ENCODE measurements at regions not wholly inside any gene's neighbourhood (a gene's known extent, or its start where the extent isn't known, plus 50 kb on each side); places are given as distances from the start of the nearest gene placed in this dataset.

DNA sequence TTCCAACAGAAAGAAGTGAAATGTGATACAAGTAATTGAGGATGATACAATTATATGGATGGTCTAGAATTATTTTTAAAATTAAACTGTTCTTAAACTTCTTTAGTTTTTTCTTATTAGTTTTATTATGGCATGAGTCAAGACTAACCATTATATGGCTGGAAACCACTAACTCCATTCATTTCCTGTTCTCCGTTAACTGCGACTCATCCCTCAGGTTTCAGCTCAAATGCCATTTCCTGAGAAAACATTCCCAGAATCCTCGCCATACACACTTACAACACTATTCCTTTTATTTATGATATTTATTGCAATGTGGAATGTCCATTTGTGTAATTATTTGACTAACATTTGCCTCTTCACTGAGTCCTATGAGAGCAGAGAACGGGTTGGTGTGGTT lies 394.1 kb downstream of the SOX2 start:
- H3K9me1 ChIP-seq (replicated peaks; ENCODE audit: control insufficient read depth, extremely low read depth, insufficient read depth, low read length) = no peaks in the 10 kb centered on the region
- no peak overlapping the region for H2AFZ ChIP-seq (ENCODE audit: low read depth, low read length)
- BruUV-seq (replicated peaks) = no TSS peak
- H3K9me3 ChIP-seq (replicated peaks; ENCODE audit: control insufficient read depth, insufficient read depth, low read length) = no peaks in the 10 kb centered on the region
- H3K4me2 ChIP-seq (ENCODE audit: insufficient read depth, low read length) = no peak overlapping the region
- dilution Hi-C loops (cut with MboI; ENCODE audit: extremely low pct_ligation_motif_present, low sequenced_read_pairs) = no loop called here
- H3K4me1 ChIP-seq (ENCODE audit: control insufficient read depth, extremely low read depth, insufficient read depth, low read length) = no peaks in the 10 kb centered on the region
- no peak overlapping the region for H3K4me3 ChIP-seq (replicated peaks in 1 of 3; ENCODE audit: insufficient read depth in 1 of 3, low read depth in 1 of 3, low read length in 3 of 3)
- TF ChIP-seq, protein P1, sequence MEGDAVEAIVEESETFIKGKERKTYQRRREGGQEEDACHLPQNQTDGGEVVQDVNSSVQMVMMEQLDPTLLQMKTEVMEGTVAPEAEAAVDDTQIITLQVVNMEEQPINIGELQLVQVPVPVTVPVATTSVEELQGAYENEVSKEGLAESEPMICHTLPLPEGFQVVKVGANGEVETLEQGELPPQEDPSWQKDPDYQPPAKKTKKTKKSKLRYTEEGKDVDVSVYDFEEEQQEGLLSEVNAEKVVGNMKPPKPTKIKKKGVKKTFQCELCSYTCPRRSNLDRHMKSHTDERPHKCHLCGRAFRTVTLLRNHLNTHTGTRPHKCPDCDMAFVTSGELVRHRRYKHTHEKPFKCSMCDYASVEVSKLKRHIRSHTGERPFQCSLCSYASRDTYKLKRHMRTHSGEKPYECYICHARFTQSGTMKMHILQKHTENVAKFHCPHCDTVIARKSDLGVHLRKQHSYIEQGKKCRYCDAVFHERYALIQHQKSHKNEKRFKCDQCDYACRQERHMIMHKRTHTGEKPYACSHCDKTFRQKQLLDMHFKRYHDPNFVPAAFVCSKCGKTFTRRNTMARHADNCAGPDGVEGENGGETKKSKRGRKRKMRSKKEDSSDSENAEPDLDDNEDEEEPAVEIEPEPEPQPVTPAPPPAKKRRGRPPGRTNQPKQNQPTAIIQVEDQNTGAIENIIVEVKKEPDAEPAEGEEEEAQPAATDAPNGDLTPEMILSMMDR (IDR thresholded peaks at IDR 0.05; ENCODE audit: extremely low read depth in 1 of 2, insufficient read depth in 1 of 2, low read depth in 1 of 2, low read length in 2 of 2) = no peak
- peak; percentile 51 for TF ChIP-seq FOS (IDR thresholded peaks at IDR 0.05; ENCODE audit: borderline replicate concordance, insufficient read depth, low read length)
- H3K9ac ChIP-seq (replicated peaks; ENCODE audit: extremely low read depth, insufficient read depth, low read length) = no peak overlapping the region
- intact Hi-C loops (cut with micrococcal nuclease) = no loop called here
- no peak overlapping the region for H3K27ac ChIP-seq (ENCODE audit: insufficient read depth, low read depth, low read length)
- no peak for DNase-seq (ENCODE audit: low read depth, low spot score)
- H3K79me2 ChIP-seq (ENCODE audit: control insufficient read depth, insufficient read depth, low read length) = no peaks in the 10 kb centered on the region
- H3K27me3 ChIP-seq (ENCODE audit: control insufficient read depth in 2 of 2, insufficient read depth in 2 of 2, low read length in 2 of 2) = no peaks in the 10 kb centered on the region
- H4K20me1 ChIP-seq (replicated peaks; ENCODE audit: control insufficient read depth, extremely low read depth, insufficient read depth, low read length) = no peaks in the 10 kb centered on the region
- no peaks in the 10 kb centered on the region for H3K36me3 ChIP-seq (ENCODE audit: control insufficient read depth in 2 of 2, extremely low read depth in 1 of 2, insufficient read depth in 2 of 2, low read length in 2 of 2)
- CTCF ChIA-PET = no interaction called here
- no peak for FAIRE-seq
- POLR2A ChIA-PET = no interaction called here

DNA sequence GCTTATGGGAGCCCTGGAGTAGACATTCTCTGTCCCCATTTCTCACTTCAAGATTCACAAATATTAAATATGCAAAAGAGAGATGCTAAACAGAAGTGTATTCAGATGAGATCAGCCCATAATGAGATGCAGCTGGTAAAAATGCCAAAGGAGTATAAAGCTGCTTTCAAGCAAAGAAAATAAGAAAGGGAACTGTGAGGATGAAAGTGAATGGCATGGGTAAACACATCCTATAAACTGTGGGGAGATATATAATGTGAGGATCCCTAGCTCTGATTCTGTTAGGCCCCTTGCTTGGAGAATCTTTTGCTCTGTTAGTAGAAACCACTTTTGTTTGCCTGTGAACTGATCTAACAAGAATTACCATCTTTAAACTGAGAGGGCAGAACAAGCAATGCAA lies 396.6 kb downstream of the SOX2 start:
- H3K9me1 ChIP-seq (replicated peaks; ENCODE audit: control insufficient read depth, extremely low read depth, insufficient read depth, low read length) = no peaks in the 10 kb centered on the region
- H3K79me2 ChIP-seq (ENCODE audit: control insufficient read depth, insufficient read depth, low read length) = no peaks in the 10 kb centered on the region
- BruUV-seq (replicated peaks) = no TSS peak
- POLR2A ChIA-PET = no interaction called here
- TF ChIP-seq FOS (IDR thresholded peaks at IDR 0.05; ENCODE audit: borderline replicate concordance, insufficient read depth, low read length) (no peak), MYC (IDR thresholded peaks at IDR 0.05; ENCODE audit: low read depth, low read length) (no peak), EZH2 (IDR thresholded peaks at IDR 0.05; ENCODE audit: borderline replicate concordance, low read depth, low read length, severe bottlenecking) (no peak), GATA2 (IDR thresholded peaks at IDR 0.05; ENCODE audit: insufficient read depth, insufficient read length, low read depth, low read length) (no peak), POLR2AphosphoS5 (IDR thresholded peaks at IDR 0.05; ENCODE audit: insufficient read depth, low read depth, low read length) (no peak), POLR2A (IDR thresholded peaks at IDR 0.05; ENCODE audit: low read depth, low read length) (no peak), JUN (IDR thresholded peaks at IDR 0.05; ENCODE audit: borderline replicate concordance, insufficient read depth, insufficient read length, low read depth) (no peak)
- TF ChIP-seq, protein P1 (IDR thresholded peaks at IDR 0.05; ENCODE audit: extremely low read depth in 1 of 2, insufficient read depth in 1 of 2, low read depth in 1 of 2, low read length in 2 of 2) = no peak
- TF ChIP-seq, protein P2, sequence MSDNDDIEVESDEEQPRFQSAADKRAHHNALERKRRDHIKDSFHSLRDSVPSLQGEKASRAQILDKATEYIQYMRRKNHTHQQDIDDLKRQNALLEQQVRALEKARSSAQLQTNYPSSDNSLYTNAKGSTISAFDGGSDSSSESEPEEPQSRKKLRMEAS (IDR thresholded peaks at IDR 0.05; ENCODE audit: insufficient read depth, insufficient read length) = no peak
- no peaks in the 10 kb centered on the region for H3K9me3 ChIP-seq (replicated peaks; ENCODE audit: control insufficient read depth, insufficient read depth, low read length)
- H3K27me3 ChIP-seq (ENCODE audit: control insufficient read depth in 2 of 2, insufficient read depth in 2 of 2, low read length in 2 of 2) = no peaks in the 10 kb centered on the region
- no peaks in the 10 kb centered on the region for H4K20me1 ChIP-seq (replicated peaks; ENCODE audit: control insufficient read depth, extremely low read depth, insufficient read depth, low read length)
- DNase-seq (ENCODE audit: low read depth, low spot score) = no peak
- H3K27ac ChIP-seq (ENCODE audit: insufficient read depth, low read depth, low read length) = no peak overlapping the region
- H3K9ac ChIP-seq (replicated peaks; ENCODE audit: extremely low read depth, insufficient read depth, low read length) = no peak overlapping the region
- FAIRE-seq = no peak
- H3K36me3 ChIP-seq (ENCODE audit: control insufficient read depth in 2 of 2, extremely low read depth in 1 of 2, insufficient read depth in 2 of 2, low read length in 2 of 2) = no peaks in the 10 kb centered on the region
- no peaks in the 10 kb centered on the region for H3K4me1 ChIP-seq (ENCODE audit: control insufficient read depth, extremely low read depth, insufficient read depth, low read length)
- no peak overlapping the region for H3K4me3 ChIP-seq (replicated peaks in 1 of 3; ENCODE audit: insufficient read depth in 1 of 3, low read depth in 1 of 3, low read length in 3 of 3)
- no peak overlapping the region for H2AFZ ChIP-seq (ENCODE audit: low read depth, low read length)
- CTCF ChIA-PET = no interaction called here
- intact Hi-C loops (cut with micrococcal nuclease) (no loop called here), dilution Hi-C loops (cut with MboI; ENCODE audit: extremely low pct_ligation_motif_present, low sequenced_read_pairs) (no loop called here)
- H3K4me2 ChIP-seq (ENCODE audit: insufficient read depth, low read length) = no peak overlapping the region
